ENCODE measurements at regions not wholly inside any gene's neighbourhood (a gene's known extent, or its start where the extent isn't known, plus 50 kb on each side); places are given as distances from the start of the nearest gene placed in this dataset.
A peak's percentile ranks its signal among the peaks of the same experiment; 100 is the strongest.

GRCh38 chr9:25773805-25774204, 95.6 kb upstream of the TUSC1 start:
- CTCF ChIA-PET = interaction anchor here (0.6 kb wide), 1 partner anchor 48 kb away, joined by 3 read pairs; no protein-coding TSS in a partner anchor

GRCh38 chr9:25755951-25756350, 77.7 kb upstream of the TUSC1 start:
- no peak for DNase-seq (ENCODE audit: unreplicated experiment)
- BruUV-seq (replicated peaks) = no TSS peak
- Mint-ChIP-seq H3K27me3 (ENCODE audit: insufficient read depth, unreplicated experiment) (peaks cover 27% of the 10 kb centered on the region), H3K27ac (ENCODE audit: low read depth, unreplicated experiment) (no peak overlapping the region), H3K36me3 (ENCODE audit: insufficient read depth, unreplicated experiment) (no peaks in the 10 kb centered on the region), H3K9me3 (ENCODE audit: unreplicated experiment) (peaks cover 6% of the 10 kb centered on the region), H3K4me3 (ENCODE audit: unreplicated experiment) (no peak overlapping the region), H3K4me1 (ENCODE audit: insufficient read depth, unreplicated experiment) (no peaks in the 10 kb centered on the region)
- no peak for TF ChIP-seq CTCF (IDR thresholded peaks at IDR 0.05; ENCODE audit: unreplicated experiment)
- intact Hi-C loops (cut with micrococcal nuclease) = no loop called here
- CTCF ChIA-PET = interaction anchor here (0.6 kb wide), 1 partner anchor 455 kb away, joined by 3 read pairs; no protein-coding TSS in a partner anchor
- POLR2A ChIA-PET = interaction anchor here (0.6 kb wide), 1 partner anchor 786 kb away, joined by 3 read pairs; no protein-coding TSS in a partner anchor

More at GRCh38 chr9:25773805-25774204, 95.6 kb upstream of the TUSC1 start:
- Mint-ChIP-seq H3K4me1 (ENCODE audit: insufficient read depth, unreplicated experiment) (no peaks in the 10 kb centered on the region), H3K9me3 (ENCODE audit: unreplicated experiment) (no peaks in the 10 kb centered on the region), H3K27ac (ENCODE audit: low read depth, unreplicated experiment) (no peak overlapping the region), H3K4me3 (ENCODE audit: unreplicated experiment) (no peak overlapping the region), H3K36me3 (ENCODE audit: insufficient read depth, unreplicated experiment) (no peaks in the 10 kb centered on the region), H3K27me3 (ENCODE audit: insufficient read depth, unreplicated experiment) (peaks cover 27% of the 10 kb centered on the region)
- no peak for DNase-seq (ENCODE audit: unreplicated experiment)
- POLR2A ChIA-PET = no interaction called here
- intact Hi-C loops (cut with micrococcal nuclease) = no loop called here
- no TSS peak for BruUV-seq (replicated peaks)
- TF ChIP-seq CTCF (IDR thresholded peaks at IDR 0.05; ENCODE audit: unreplicated experiment) = no peak

GRCh38 chr9:25752398-25752797, 74.2 kb upstream of the TUSC1 start:
- TF ChIP-seq CTCF (IDR thresholded peaks at IDR 0.05; ENCODE audit: unreplicated experiment) = no peak
- Mint-ChIP-seq H3K27me3 (ENCODE audit: insufficient read depth, unreplicated experiment) (peaks cover 43% of the 10 kb centered on the region), H3K4me1 (ENCODE audit: insufficient read depth, unreplicated experiment) (no peaks in the 10 kb centered on the region), H3K27ac (ENCODE audit: low read depth, unreplicated experiment) (no peak overlapping the region), H3K4me3 (ENCODE audit: unreplicated experiment) (no peak overlapping the region), H3K36me3 (ENCODE audit: insufficient read depth, unreplicated experiment) (no peaks in the 10 kb centered on the region), H3K9me3 (ENCODE audit: unreplicated experiment) (peaks cover 6% of the 10 kb centered on the region)
- DNase-seq (ENCODE audit: unreplicated experiment) = no peak
- ChIA-PET CTCF (no interaction called here), POLR2A (no interaction called here)
- intact Hi-C loops (cut with micrococcal nuclease) = no loop called here
- no TSS peak for BruUV-seq (replicated peaks)

- TF ChIP-seq CTCF (IDR thresholded peaks at IDR 0.05; ENCODE audit: unreplicated experiment) = no peak
- intact Hi-C loops (cut with micrococcal nuclease) = no loop called here
These were observed 64.0 kb upstream of the TUSC1 start for GRCh38 chr9:25742256-25742655.

More at GRCh38 chr9:25742256-25742655, 64.0 kb upstream of the TUSC1 start:
- H3K27me3 Mint-ChIP-seq (ENCODE audit: insufficient read depth, unreplicated experiment) = peaks cover 8% of the 10 kb centered on the region
- no peaks in the 10 kb centered on the region for H3K36me3 Mint-ChIP-seq (ENCODE audit: insufficient read depth, unreplicated experiment)
- peak; percentile 9 for DNase-seq (ENCODE audit: unreplicated experiment)
- H3K4me1 Mint-ChIP-seq (ENCODE audit: insufficient read depth, unreplicated experiment) = no peaks in the 10 kb centered on the region
- no peaks in the 10 kb centered on the region for H3K9me3 Mint-ChIP-seq (ENCODE audit: unreplicated experiment)
- ChIA-PET POLR2A (no interaction called here), CTCF (no interaction called here)
- no peak overlapping the region for H3K27ac Mint-ChIP-seq (ENCODE audit: low read depth, unreplicated experiment)
- no TSS peak for BruUV-seq (replicated peaks)
- H3K4me3 Mint-ChIP-seq (ENCODE audit: unreplicated experiment) = no peak overlapping the region

Data from MCF 10A (cell line).